Fibroblast of skin of abdomen (primary cell): ENCODE measurements at regions not wholly inside any gene's neighbourhood (a gene's known extent, or its start where the extent isn't known, plus 50 kb on each side); places are given as distances from the start of the nearest gene placed in this dataset.
A peak's percentile ranks its signal among the peaks of the same experiment; 100 is the strongest.

Experiments
- DNase-seq: peaks from one replicate; pipeline ENCODE4 v3.0.0-alpha.2; 2013

DNA sequence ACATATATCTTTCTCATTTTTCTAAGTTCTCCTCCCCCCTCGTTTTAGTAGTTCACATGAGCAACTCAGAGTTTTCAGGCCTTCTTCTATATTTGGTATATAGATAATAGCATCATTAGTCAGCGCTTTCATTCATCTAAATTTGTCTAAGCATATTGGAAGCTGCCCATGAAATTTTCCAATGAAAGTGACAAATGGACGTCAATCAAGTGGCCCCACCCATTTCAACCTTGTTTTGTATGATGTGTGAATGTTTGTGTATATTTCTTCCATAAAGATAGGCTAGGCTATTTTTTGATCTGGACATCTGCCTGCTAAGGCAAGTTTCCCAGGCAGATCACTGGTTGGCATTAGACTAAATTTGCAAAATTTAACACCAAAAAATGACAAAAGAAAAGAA lies 104.0 kb upstream of the SSBP2 start:
- DNase-seq, result no peak

DNA sequence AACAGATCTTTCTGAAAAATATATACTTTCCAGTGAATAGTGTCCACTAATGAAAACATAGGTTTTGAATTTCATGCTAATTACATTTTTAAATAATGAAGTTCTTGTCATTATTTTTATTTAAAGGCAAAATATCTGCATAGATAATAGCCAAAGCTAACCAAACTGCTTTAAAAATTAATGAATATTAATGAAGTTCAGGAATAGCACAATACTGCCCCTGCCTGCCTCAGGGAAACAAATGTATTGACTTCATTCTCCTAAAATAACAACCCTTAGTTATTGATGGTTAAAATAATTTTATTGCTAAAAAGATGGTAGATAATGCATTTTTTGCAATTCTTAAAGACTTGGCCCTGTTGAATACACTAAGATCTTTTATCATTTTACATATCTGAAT lies 103.6 kb upstream of the SSBP2 start:
- DNase-seq, result no peak

DNA sequence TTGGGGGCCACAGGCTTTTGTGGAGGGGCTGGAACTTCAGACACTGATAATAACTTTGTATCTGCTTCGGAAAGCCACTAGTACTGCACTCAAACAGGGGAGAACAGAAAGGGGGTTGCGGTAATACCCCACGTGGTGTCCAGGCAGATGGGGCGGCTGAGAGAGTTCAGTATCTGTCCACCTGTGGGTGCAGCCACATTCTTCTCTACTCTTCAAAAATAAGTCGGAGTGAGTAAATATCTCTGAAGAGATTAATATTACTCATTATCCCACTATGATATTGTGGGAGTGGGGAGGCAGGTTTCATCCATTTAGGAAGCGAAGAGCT lies 102.1 kb upstream of the SSBP2 start:
- DNase-seq, result no peak

DNA sequence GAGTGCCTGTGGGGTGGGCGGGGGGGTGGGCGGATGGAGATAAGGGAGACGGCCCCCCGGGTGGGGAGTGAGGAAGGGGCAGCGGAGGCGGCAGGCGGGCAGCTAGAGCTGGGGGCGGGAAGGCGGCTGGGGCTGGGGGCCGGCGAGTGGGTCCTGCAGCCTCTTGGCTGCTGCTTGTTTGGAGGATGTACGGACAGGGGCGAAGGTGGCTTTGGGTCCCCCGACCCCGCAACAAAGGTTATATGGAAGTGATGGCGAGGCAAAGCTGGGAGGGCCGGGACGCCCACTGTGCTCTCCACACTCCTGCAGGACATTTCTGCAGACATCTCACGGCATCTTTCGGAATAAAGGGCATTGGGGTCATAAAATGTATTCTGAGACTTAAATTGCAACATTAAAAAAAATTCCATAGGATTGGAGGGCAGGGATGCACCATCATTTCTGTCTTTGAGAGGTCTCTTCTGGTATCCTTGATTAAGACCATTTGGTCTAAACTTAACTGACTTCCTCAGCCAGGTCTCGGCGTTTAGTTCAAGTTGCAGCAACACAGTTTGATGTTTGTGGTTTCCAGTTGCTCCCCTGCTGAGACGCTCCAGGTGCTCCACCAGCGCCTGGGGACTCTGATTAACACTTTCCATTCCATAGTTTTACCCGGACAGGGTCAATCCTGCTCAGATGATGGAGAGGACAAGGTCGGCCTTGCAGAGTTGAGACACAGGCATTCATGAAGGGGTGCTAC lies 101.6 kb upstream of the SSBP2 start:
- DNase-seq, result peak; percentile 78

DNA sequence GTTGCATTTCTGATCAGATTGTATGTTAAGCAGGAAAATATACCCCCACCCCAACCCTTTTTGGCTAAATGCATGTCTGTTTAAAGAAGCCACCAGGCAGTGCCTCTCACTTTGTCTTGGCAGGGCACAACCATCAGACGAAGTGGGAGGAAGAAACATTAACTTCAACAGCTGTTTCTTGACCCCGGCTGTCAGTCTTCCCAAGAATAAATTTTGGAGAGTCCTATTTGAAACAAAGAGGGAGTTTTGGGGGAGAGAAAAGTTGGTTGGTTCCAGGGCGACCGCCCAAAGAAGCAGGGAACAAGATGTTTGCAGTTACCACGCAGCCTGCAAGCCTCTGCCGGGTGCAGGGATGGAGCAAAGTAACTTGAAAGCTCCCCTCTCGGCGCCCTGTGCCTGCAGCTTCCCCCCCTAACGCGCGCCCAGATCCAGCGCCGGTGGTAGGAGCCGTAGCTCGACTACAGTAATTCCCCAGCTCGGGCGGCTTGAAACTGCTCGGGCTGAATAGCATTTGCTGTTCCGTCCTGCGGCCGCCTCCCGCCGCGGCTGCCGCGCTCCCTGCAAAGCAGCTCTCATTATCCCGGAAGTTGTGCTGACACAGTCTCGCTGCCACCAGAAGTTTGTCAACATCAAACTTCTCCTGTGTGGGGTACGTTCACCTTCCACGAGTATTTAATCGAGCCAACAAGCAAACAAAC lies 100.7 kb upstream of the SSBP2 start:
- peak; percentile 98 for DNase-seq

DNA sequence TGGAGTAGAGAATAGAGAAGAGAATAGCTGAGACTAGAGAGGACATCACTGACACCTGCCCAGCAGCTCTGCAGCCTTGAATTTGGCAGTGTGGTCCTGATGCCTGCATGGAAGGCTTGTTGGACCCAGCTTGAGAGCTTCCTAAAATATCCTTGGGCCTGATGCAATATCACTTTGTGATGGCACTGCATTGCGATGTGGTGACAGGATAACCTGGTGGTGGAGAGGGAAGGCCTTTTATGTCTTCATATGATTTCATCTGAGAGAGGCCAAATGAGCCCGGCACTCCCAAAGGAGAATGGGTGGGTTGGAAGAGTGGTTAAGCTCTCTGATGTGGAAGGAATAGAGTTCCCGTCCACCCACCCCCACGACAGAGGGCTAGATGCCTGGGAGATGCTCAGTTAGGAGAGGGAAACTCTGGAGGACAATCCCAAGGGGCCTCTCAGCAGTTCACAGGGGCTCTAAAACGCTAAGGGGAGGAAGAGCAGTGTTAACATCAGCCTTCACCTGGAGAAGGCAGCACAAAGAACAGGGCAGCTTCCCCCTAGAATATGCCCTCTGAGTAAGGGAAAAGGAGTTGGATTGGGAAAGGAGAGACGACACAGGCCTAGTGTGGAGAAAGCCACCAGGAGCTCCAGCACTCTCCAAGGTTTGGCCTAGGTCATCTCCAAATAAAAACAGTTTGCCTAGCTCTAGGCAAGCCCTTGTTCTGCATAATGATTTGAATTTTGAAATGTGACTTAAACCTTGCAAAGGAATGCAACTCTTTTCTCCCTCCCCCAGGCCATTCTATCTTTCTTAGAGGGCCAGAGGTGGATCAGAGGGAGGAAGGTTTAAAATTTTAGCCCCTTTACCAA lies 99.8 kb upstream of the SSBP2 start:
- DNase-seq, result peak; percentile 80

DNA sequence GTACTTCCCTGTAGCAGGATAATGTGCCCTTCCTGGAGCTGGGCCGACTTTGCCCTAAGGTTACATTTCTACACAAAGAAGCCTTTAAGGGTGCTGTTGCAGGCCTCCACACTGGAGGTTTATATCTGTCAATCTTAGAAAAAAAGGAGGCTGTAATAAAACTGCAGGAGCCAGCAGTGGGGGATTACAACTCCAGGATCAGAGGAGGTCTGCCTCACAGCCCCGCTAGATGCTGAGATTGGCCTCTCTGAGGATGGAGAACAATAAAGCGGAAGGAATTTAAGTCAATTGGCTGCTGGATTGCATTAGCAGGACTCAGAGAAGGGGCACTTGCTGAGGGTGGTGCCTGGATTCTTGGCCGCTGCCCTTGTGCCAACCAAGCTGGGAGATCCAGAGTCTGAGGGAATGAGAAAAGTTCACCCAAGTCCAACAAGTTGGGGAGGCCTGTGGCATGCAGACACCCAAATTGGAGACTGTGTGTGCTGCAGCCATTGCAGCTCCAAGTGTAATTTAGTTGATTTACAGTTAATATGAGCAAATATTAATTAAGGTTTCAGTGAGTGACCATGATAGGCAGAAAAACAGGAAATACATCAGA lies 99.0 kb upstream of the SSBP2 start:
- no peak for DNase-seq

DNA sequence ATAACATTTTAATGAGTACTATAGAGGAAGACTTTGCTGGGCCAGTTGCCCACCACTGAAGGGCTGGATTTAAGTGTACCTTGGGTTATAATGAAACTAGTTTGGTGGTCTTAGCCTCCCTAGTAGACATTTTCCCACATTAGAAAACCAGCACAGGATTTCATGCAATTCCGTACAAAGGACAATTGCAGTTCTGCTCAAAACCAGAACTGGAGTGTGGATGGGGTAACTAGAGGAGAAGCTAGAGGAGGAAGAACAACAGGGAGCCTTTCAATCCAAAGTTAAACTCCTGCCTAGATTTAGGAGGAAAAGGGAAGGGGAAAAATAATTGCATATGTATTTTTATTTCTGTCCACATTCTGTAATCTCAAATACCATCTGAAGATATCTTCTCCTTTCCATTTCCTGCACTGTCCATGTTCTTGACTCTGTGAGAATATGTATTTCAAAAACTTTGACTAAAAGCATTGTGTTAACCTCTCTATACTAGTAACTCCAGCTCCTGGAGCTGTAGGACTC lies 97.5 kb upstream of the SSBP2 start:
- peak; percentile 36 for DNase-seq

DNA sequence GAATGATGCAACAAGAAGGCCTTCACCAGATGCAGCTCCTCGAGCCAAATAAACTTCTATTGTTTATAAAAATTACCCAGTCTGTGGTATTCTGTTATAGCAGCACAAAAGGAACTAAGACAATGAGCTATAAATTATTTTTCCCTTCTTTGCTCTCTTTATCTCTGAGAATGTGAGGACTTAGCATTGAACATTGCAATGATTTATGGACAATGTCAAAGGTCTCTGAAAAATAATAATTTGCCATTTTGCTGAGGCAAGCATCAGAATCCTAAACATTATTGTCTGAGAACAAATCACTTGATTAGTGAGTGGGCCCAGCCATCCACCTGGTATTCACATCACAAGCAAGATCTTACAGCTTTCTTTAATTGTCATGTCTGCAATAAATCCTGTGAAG lies 95.4 kb upstream of the SSBP2 start:
- DNase-seq, result no peak

DNA sequence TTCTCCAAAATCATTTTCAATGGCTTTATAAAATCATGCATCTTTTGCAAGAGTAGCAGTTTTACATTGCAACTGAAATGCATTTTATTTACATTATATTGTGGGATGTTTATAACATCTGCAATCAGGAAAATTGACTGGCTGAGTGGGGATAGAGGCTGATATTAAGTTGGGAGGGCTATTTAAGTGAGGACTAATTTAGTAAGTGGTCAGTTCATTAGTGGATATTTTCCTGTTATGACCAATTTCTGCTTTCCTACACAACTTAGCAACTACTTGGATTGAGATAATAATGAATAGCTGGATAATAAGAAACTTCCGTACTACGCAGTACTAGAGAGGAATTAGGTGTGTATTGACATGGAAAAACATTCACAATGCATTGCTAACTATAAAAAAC lies 92.9 kb upstream of the SSBP2 start:
- DNase-seq, result no peak

DNA sequence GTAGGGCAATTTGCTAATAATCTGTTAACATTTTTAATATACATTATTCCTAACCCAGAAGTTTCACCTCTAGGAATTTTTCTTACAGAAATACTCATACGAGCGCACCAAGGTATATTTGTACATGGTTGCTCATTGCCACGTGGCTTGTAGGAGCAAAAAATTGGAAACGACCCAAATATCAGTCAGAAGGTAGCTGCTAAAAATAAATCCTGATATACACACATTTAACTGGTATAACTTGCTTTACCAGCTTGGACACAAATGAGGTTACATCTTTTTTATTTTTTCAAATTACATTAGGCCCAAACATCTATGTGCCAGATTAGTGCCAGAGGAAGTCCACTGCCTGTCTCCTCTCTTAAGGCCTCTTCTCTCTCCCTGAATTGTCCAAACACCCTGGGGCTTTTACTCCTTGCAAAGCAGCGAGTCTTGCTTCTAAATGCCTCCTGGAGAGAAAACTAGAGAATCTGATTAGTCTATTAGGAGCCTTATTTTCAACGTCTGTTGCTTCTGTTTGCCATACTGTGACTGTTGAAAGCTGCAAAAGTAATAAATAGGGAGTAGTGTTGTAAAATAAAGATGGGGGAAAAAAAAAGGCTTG lies 92.0 kb upstream of the SSBP2 start:
- DNase-seq, result no peak

DNA sequence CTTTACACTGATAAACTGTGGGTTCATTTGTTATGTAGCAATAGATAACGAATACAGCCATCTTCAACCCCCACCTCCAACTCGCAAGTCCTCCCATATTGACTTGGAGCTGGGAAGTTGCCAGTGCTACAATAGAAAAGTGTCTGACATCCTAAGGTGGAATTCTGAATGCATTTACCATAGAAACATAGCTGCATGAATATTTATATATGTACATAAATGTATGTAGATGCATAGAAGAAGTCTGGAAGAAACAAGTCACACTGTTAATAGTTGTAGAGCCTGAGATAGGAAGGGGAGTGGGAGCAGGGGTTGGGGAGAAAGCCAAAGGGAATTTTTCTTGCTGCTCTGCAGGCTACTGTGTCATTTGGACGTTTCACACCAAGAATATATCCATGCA lies 88.1 kb upstream of the SSBP2 start:
- no peak for DNase-seq

DNA sequence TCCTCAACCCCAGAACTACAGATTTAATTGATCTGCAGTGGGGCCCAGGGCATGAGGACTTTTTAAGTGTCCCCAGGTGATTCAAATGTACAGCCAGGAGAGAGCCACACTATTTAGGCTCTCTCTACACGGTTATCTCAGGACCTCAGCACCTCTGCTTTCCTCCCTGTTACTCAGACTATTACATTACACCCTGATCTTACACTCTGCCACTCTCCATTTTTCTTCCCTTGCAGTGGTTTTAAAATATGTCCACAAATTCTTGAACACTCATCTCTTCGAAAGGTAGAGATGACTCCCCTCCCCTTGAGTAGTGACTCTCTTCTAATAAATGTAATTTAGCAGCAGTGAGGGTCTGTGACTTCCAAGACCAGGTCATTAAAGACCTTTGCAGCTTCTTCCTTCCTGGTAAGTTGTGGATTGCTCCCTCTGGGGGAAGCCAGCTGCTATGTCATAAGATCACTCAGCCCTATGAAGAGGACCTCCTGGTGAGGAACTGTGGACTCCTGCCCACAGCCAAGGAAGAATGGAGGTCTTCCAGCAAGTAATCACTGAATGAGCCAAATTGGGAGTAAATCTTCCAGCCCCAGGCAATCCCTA lies 87.5 kb upstream of the SSBP2 start:
- DNase-seq, result peak; percentile 48

DNA sequence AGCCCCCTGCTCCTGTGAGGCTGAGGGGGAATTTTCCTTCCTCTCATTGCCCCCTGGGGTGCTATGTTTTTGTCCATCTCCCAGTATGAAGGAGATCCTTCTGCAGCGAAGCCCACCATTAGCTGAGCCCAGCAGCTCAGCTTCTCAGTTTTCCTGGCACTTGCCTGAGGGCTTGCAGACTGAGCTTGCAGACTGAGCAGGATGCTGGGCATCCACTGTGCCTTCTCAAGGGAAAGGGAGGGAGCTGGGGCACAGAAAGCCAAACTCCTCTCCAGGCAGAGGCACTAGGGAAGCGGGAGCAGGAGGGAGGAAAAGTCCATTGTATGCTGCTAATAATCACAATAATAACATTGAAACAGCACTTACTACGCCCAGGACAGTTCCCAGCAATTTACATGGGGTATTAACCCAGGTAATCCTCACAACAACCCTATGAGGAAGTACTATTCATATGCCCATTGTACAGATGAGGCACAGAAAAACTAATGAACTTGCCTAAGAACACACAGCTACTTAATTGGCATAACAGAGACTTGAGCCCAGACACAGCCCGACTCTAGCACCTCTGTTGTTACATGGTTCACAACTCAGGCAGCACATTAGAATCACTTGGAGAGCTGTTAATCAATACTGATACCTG lies 86.9 kb upstream of the SSBP2 start:
- DNase-seq, result no peak

DNA sequence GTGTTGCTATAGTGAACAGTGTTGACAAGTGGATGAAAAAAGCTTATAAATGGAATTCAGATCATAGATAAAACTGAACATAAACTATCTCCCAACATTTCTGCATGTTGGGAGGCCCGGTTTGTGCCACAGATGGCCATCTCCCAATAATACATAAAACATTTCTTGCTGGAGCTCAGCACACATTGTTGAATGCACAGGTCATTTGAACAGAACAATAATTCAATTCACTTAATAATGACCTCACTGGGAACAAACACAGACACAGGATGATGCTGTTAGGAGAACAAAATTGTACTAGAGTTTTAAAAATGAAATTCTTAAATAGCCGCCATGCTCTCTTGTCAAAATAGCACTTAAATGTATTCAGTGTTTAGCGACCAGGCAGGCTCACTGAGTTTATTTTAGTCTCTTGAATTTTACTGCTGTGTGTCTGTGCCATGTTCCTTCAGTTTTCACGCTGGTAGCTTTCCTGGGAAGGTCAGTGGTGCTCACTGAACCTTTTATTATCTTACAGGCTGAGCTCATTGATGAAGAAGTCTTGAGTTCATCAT lies 85.0 kb upstream of the SSBP2 start:
- peak; percentile 35 for DNase-seq

DNA sequence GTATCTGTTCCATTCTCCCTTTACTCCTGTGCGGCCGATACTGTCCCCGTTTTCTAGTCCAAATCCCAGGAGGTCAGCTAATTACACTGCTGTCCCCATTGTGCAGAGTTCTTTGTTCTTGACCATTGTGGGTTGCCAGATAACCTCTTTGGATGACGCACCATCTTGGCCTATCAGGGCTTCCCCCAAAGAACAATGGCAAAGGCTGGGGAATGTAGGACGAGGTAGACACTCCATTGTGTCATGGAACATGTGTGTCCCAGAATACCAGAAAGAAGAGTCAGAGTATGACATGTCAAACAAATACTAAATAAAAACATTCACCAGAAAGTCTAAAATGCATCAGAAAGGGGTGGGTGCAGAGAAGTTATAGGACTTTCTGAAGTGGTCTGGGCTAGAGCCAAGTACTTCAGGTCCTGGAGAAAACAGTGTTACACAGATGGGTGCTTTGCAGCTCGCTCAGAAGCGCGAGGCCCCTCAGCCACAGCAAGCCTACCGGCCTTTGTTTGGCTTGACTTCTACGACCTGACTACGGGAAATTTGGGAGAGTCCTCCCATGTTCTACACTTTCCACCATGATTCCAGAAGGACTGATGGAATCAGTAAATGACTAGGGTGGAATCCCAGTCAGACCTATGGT lies 83.2 kb upstream of the SSBP2 start:
- no peak for DNase-seq

DNA sequence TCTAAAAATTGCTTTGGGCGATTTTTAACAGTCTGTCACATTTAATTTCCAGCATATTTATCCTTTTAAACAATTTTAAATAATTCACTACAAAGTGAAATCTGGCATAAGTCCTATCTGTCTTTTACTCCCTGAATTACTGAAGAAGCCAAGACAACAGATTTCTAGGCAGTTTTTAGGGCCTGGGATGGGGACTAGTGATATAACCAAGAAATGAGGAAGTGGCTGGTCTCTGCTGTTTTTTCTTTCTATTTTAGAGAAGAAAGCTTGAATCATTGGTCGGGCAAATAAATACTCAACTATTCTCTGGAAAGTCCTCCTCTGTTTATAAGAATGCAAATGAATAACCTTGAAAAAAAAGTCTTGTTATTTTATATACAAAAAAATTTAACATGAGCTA lies 79.7 kb upstream of the SSBP2 start:
- no peak for DNase-seq

DNA sequence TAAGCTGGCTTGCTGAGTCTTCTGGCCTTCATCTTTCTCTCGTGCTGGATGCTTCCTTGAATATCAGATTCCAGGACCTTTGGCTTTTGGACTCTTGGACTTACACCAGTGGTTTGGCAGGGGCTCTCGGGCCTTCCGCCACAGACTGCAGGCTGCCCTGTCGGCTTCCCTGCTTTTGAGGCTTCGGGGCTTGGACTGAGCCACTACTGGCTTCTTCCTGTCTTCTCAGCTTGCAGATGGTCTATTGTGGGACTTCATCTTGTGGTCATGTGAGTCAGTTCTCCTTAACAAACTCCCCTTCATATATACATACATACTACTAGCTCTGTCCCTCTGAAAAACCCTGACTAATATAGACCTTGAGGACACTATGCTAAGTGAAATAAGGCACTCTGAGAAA lies 78.3 kb upstream of the SSBP2 start:
- no peak for DNase-seq

DNA sequence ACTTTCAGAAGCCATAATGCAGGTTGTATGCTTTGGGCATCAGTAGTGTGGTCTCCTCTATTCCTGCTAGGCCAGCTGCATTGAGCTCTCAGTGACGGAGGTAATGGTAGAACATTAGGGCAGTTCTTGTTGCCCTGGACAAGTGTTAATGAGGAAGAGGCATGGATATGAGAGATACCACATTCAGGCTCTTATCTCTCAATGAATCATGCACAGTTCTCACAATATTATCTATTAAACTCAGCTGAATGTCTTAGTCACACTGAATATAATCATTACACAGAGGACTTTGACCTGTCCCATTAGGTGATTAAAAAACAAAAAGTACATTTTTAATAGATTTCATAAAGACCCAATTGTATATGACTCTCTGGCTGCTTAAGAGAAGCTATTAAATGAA lies 76.6 kb upstream of the SSBP2 start:
- no peak for DNase-seq

DNA sequence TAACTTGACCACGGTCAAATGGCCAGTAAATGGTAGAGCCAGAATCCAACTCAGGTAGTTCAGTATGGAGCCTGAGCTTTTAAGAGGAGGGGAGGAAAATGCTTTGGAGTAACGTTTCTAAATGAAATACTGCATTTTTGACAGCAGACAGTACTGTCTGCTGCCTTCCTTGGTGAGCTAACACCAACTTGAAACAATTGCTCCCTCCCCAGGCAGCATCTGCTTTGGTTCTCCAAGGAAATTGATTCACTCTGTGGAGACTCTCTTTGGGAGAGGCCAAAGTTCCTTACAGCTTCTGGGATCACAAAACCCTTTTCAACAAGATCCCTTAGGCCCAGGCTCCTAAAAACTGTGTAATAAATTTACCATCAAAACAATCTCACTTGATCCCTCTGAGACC lies 75.2 kb upstream of the SSBP2 start:
- peak; percentile 29 for DNase-seq

DNA sequence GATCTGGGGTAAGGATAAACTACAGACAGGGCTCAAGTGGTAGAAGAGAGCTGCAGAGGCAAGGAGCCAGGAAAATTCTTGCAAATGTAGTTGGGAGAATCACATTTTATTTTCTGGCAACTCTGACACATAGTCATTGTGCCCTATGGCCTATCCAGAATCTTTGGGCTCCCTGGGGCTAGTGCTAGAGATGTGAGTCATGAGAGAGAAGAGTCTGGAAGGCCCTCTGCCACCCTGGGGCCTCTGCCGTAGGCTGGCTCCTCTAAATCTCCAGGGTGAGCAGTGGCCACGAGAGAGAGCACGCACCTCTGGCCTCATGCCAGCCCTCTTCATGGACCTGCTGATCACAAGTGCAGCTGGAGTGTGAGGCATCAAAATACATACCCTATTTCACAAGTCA lies 74.3 kb upstream of the SSBP2 start:
- DNase-seq, result peak; percentile 36
